ENCODE measurements at regions not wholly inside any gene's neighbourhood (a gene's known extent, or its start where the extent isn't known, plus 50 kb on each side); places are given as distances from the start of the nearest gene placed in this dataset.
"Not testable (repeated sequence)": the region's sequence is repeated elsewhere in the genome, so short reads cannot be mapped to it uniquely, and the experiment has no call there.

GRCh38 chrX:46165866-46166265 lies 379.4 kb downstream of the ZNF674 start:
- no peak for DNase-seq (ENCODE audit: low read depth)

GRCh38 chrX:46165411-46165810 lies 379.8 kb downstream of the ZNF674 start:
- peak; percentile 64 for DNase-seq (ENCODE audit: low read depth)

- DNase-seq (ENCODE audit: low read depth) = no peak
Observed at GRCh38 chrX:46152756-46153155, 392.5 kb downstream of the ZNF674 start.

GRCh38 chrX:46151332-46151731 lies 393.9 kb downstream of the ZNF674 start:
- not testable (repeated sequence) for DNase-seq (ENCODE audit: low read depth)

GRCh38 chrX:46144566-46144965 lies 400.7 kb downstream of the ZNF674 start:
- DNase-seq (ENCODE audit: low read depth) = no peak

GRCh38 chrX:46140272-46140671 lies 404.9 kb downstream of the ZNF674 start:
- DNase-seq (ENCODE audit: low read depth) = no peak

DNA sequence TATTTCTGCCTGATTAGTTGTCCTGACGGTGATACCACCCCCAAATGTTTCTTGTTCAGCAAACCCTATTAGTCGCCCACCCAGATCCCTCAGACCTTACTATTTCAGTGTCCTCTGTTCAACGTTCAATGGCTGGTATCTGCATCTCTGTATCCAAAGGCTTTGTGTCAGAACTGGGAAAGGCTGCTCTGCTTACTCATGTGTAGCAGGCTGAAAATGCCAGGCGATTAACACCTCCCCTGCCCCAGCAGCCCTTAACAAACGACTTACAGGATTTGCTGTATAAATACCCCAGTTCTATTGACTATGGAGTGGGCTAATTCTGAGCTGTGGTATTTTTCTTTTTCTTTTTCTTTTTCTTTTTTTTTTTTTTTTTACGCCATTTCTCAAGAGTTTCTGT lies 415.0 kb downstream of the ZNF674 start:
- DNase-seq (ENCODE audit: low read depth) = no peak

DNA sequence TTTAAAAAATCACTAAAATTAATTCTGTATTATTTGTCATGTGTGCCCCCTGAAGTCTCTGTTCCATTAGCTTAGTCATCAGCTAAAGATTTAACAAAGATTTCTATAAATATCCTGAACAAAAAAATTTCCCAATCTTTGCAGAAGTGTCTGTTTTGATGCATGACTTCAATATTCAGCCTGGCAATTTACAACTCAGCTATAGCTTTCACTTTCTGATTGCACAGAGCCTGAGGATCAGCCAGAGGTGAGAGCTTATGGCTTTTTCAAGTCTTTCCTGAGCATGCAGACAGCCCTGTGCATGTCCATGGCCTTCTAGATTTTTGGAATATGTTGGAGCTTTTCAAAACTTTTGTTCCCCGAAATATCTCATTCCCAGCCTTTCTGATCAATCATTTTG lies 420.1 kb downstream of the ZNF674 start:
- no peak for DNase-seq (ENCODE audit: low read depth)

GRCh38 chrX:46117234-46117633 lies 428.0 kb downstream of the ZNF674 start:
- DNase-seq (ENCODE audit: low read depth) = no peak

GRCh38 chrX:46087310-46087709 lies 457.9 kb downstream of the ZNF674 start:
- DNase-seq (ENCODE audit: low read depth) = not testable (repeated sequence)

DNA sequence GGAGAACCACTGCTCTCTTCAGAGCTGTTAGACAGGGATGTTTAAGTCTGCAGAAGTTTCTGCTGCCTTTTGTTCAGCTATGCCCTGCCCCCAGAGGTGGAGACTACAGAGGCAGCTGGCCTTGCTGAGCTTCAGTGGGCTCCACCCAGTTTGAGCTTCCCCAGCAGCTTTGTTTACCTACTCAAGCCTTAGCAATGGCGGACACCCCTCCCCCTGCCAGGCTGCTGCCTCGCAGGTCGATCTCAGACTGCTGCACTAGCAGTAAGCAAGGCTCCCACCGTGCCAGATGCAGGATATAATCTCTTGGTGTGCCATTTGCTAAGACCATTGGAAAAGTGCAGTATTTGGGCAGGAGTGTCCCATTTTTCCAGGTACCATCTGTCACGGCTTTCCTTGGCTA lies 465.1 kb downstream of the ZNF674 start:
- DNase-seq (ENCODE audit: low read depth) = not testable (repeated sequence)

DNA sequence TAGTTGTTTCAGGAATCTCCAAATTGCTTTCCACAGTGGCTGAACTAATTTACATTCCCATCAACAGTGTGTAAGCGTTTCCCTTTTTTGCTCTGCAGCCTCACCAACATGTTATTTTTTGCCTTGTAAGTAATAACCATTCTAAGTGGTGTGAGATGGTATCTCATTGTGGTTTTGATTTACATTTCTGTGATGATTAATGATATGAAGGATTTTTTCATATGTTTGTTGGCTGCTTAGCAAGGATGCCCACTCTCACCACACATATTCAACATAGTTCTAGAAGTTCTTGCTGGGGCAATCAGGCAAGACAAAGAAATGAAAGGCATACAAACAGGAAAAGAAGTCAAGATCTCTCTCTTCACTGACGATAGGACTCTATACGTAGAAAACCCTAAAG lies 472.4 kb downstream of the ZNF674 start:
- DNase-seq (ENCODE audit: low read depth) = no peak

DNA sequence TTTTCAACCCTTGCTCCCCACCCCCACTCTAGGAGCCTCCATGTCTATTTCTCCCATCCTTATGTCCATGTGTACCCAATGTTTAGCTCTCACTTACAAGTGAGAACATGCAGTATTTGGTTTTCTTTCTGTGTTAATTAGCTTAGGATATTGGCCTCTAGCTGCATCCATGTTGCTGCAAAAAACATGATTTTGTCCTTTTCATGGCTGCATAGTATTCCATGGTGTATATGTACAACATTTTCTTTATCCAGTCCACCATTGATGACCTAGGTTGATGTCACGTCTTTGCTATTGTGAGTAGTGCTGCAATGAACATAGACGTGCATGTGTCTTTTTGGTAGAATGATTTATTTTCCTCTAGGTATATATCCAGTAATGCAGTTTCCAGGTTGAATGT lies 472.8 kb downstream of the ZNF674 start:
- no peak for DNase-seq (ENCODE audit: low read depth)

DNA sequence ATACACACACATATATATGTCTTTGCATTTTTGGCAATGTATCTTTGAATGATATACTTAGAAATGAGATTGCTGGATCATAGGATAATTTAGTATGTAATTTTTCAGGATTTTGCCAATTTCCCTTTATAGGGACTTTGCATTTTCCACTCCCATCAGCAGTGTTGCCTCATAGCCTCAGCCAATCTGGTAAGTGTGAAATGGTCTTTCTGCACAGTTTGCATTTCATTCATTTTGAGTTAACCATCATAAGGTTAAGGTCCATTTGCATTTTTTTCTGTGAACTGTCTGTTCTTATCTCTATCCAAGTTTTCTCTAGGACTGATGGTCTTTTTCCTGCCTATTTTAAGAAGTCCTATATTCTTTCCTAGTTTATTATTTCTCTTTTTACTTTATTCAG lies 474.8 kb downstream of the ZNF674 start:
- no peak for DNase-seq (ENCODE audit: low read depth)

DNA sequence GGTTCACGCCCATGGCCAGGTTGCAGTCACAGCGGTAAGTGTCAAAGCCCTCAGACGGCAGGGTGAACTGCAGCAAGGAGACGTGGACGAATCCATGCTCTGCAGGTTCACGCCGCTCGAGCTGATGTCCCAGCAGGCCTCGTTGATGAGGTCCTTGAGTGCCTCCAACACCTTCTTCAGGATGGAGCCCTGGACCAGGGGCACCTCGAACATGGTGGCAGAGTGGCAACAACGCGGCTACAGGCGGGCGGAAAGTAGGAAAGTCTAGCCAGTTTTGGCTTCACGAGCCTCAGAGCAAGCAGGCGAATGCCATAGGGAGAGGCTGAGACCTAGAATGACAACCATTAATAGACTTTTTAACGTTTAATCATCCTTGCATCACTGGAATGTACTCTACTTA lies 485.9 kb downstream of the ZNF674 start:
- DNase-seq (ENCODE audit: low read depth) = no peak

DNA sequence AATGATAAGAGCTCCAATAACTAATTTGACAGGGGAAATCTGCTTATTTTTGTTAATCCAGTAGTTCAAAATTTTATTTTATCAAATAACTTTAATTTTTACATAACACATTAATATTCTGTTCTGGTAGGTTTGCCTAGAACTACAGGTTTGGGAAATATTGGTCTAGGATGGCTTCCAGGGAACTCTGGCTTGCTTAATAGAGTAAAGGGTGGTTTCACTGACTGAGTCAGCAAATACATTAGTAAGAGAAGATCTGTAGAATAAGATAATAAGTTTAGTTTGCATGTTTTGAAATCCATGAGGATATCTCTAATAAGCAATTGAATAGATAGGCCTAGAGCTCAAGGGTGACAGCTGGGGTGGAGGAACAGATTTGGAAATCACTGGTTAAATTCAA lies 500.7 kb downstream of the ZNF674 start:
- no peak for DNase-seq (ENCODE audit: low read depth)

- DNase-seq (ENCODE audit: low read depth) = no peak
Observed at GRCh38 chrX:46040001-46040400, 505.2 kb downstream of the ZNF674 start.

- DNase-seq (ENCODE audit: low read depth) = no peak
Observed at GRCh38 chrX:46039526-46039925, 505.7 kb downstream of the ZNF674 start.

- DNase-seq (ENCODE audit: low read depth) = no peak
Observed at GRCh38 chrX:46036508-46036907, 508.7 kb downstream of the ZNF674 start.

GRCh38 chrX:46034868-46035267 lies 510.4 kb downstream of the ZNF674 start:
- no peak for DNase-seq (ENCODE audit: low read depth)

- no peak for DNase-seq (ENCODE audit: low read depth)
Observed at GRCh38 chrX:46029777-46030176, 515.4 kb downstream of the ZNF674 start.

DNA sequence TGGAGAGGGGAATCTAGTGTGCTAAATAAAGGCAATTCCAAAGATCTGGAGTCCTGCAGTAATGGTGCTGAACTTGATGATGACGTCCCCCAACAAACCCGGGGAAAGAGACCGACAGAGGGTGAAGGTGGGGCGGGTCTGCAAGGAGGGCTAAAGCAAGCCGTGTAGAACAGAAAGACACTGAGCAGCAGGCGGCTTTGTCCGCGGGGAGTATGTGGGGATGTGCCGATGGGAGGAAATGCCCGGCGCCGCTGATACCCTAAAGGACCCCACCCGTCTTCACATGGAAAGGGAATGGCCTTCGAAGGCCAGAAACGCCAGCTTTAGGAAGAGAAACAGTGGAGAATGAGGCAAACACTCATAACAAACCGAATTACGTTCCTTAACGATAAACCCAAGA lies 528.9 kb downstream of the ZNF674 start:
- DNase-seq (ENCODE audit: low read depth) = no peak

- DNase-seq (ENCODE audit: low read depth) = no peak
Observed at GRCh38 chrX:46015653-46016052, 529.6 kb downstream of the ZNF674 start.

DNA sequence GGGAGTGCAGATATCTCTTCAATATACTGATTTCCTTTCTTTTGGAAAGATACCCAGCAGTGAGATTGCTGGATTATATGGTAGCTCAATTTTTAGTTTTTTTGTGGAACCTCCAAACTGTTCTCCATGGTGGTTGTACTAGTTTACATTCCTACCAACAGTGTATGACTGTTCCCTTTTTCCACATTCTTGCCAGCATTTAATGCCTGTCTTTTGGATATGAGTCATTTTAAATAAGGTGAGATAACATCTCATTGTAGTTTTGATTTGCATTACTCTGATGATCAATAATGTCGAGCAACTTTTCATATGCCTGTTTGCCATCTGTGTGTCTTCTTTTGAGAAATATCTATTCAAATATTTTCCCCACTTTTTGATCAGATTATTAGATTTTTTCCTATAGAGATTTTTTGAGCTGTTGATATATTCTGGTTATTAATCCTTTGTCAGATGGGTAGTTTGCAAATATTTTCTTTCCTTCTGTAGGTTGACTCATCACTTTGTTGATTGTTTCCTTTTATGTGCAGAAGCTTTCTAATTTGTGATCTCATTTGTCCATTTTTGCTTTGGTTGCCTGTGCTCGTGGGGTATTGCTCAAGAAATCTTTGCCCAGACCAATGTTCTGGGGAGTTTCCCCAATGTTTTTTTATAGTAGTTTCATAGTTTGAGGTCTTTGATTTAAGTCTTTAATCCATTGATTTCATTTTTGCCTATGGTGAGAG lies 552.7 kb downstream of the ZNF674 start:
- no peak for DNase-seq (ENCODE audit: low read depth)

All from EH (cell line).